ENCODE measurements at regions not wholly inside any gene's neighbourhood (a gene's known extent, or its start where the extent isn't known, plus 50 kb on each side); places are given as distances from the start of the nearest gene placed in this dataset.

DNA sequence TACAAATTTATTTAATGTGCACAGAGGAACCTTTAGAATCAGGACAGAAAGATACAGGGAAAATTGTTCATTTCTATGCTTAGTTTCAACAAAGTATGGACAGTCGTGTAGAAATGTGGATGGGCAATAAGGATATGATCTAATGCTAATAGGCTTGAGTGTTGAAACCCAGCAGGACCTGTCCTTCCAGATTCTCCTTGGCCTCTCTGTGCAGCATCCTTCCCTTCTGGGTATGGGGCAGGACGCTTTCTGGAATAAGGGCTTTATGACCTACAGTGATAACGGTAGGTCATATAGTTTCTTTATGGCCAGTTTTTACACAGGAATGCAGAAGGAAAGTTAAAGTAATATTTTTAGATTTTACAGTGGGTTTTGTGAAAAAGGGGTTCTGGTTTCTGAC lies 698.1 kb downstream of the SI start:
- no peaks in the 10 kb centered on the region for H3K4me1 Mint-ChIP-seq
- H3K27ac Mint-ChIP-seq (ENCODE audit: unreplicated experiment), result no peak overlapping the region
- H3K9me3 Mint-ChIP-seq, result no peaks in the 10 kb centered on the region
- no peak overlapping the region for H3K4me3 Mint-ChIP-seq
- DNase-seq (ENCODE audit: low read depth, low spot score), result no peak
- no peaks in the 10 kb centered on the region for H3K36me3 Mint-ChIP-seq (ENCODE audit: low read depth)
- TF ChIP-seq, protein P1, sequence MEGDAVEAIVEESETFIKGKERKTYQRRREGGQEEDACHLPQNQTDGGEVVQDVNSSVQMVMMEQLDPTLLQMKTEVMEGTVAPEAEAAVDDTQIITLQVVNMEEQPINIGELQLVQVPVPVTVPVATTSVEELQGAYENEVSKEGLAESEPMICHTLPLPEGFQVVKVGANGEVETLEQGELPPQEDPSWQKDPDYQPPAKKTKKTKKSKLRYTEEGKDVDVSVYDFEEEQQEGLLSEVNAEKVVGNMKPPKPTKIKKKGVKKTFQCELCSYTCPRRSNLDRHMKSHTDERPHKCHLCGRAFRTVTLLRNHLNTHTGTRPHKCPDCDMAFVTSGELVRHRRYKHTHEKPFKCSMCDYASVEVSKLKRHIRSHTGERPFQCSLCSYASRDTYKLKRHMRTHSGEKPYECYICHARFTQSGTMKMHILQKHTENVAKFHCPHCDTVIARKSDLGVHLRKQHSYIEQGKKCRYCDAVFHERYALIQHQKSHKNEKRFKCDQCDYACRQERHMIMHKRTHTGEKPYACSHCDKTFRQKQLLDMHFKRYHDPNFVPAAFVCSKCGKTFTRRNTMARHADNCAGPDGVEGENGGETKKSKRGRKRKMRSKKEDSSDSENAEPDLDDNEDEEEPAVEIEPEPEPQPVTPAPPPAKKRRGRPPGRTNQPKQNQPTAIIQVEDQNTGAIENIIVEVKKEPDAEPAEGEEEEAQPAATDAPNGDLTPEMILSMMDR (conservative IDR thresholded peaks at IDR 0.05), result no peak
- no peaks in the 10 kb centered on the region for H3K27me3 Mint-ChIP-seq (ENCODE audit: low read depth)

DNA sequence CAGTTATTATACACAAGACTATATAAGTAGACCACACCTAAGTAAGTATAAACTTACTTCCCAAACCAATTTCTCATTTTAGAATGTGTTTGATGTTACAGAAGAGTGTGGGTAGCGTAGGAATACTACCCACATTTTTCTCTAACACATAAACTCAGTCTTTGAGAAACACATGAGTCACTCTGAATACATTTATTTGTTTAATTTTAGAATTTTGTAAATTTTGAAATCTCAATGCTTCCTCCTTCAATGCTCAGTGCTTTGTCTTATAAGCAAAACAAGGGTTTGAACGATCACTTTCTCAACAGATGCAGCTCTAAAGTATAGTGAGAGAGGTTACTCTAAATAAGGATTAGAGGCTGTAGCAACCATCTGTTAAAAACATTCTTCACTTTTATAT lies 700.8 kb downstream of the SI start:
- Mint-ChIP-seq H3K9me3 (no peaks in the 10 kb centered on the region), H3K4me1 (no peaks in the 10 kb centered on the region), H3K27ac (ENCODE audit: unreplicated experiment) (no peak overlapping the region), H3K27me3 (ENCODE audit: low read depth) (no peaks in the 10 kb centered on the region), H3K36me3 (ENCODE audit: low read depth) (no peaks in the 10 kb centered on the region), H3K4me3 (no peak overlapping the region)
- DNase-seq (ENCODE audit: low read depth, low spot score), result no peak
- TF ChIP-seq, protein P1 (conservative IDR thresholded peaks at IDR 0.05), result no peak

DNA sequence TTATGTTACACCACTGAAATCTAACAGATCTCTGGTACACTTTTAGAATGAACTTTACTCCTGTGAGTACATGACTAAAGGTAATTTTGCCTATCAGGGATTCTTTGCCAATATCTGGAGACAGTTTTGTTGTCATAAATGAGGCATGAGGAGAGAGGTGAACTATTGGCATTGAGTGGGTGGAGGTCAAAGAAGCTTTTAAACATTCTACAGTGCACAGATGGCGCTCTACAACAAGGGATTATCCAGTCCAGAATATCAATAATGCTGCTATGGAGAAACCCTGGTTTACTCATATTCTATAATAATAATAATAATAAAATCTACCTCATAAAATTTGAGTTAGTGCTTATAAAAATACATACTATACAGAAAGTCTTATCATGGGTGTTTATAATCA lies 702.3 kb downstream of the SI start:
- H3K36me3 Mint-ChIP-seq (ENCODE audit: low read depth), result no peaks in the 10 kb centered on the region
- H3K27ac Mint-ChIP-seq (ENCODE audit: unreplicated experiment), result no peak overlapping the region
- H3K9me3 Mint-ChIP-seq, result no peaks in the 10 kb centered on the region
- H3K4me3 Mint-ChIP-seq, result no peak overlapping the region
- H3K27me3 Mint-ChIP-seq (ENCODE audit: low read depth), result no peaks in the 10 kb centered on the region
- no peak for DNase-seq (ENCODE audit: low read depth, low spot score)
- TF ChIP-seq, protein P1 (conservative IDR thresholded peaks at IDR 0.05), result no peak
- no peaks in the 10 kb centered on the region for H3K4me1 Mint-ChIP-seq

- no peaks in the 10 kb centered on the region for H3K9me3 Mint-ChIP-seq
- H3K27me3 Mint-ChIP-seq (ENCODE audit: low read depth), result no peaks in the 10 kb centered on the region
- TF ChIP-seq, protein P1 (conservative IDR thresholded peaks at IDR 0.05), result no peak
- H3K4me1 Mint-ChIP-seq, result no peaks in the 10 kb centered on the region
- H3K36me3 Mint-ChIP-seq (ENCODE audit: low read depth), result no peaks in the 10 kb centered on the region
- no peak for DNase-seq (ENCODE audit: low read depth, low spot score)
- H3K27ac Mint-ChIP-seq (ENCODE audit: unreplicated experiment), result no peak overlapping the region
- H3K4me3 Mint-ChIP-seq, result no peak overlapping the region
These were observed 702.8 kb downstream of the SI start for GRCh38 chr3:164375538-164375937.

- no peaks in the 10 kb centered on the region for H3K9me3 Mint-ChIP-seq
- no peak overlapping the region for H3K4me3 Mint-ChIP-seq
- no peaks in the 10 kb centered on the region for H3K27me3 Mint-ChIP-seq (ENCODE audit: low read depth)
- no peaks in the 10 kb centered on the region for H3K4me1 Mint-ChIP-seq
- no peak for DNase-seq (ENCODE audit: low read depth, low spot score)
- no peaks in the 10 kb centered on the region for H3K36me3 Mint-ChIP-seq (ENCODE audit: low read depth)
- TF ChIP-seq, protein P1 (conservative IDR thresholded peaks at IDR 0.05), result no peak
- H3K27ac Mint-ChIP-seq (ENCODE audit: unreplicated experiment), result no peak overlapping the region
These were observed 706.6 kb downstream of the SI start for GRCh38 chr3:164371681-164372080.

DNA sequence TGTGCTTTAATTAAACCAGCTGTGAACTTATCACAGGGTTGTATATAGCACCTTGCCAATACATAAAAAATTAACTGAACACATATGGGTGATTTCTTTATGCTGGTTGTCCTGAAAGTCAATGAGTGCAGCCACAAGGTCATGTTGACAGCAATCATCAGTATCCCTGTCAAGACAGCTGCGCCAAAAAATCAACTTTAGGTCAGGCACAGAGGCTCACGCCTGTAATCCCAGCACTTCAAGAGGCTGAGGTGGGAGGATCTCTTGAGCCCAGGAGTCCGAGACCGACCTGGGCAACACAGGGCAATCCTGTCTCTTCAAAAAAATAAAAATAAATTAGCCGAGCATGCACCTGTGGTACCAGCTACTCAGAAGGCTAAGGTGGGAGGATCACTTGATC lies 707.3 kb downstream of the SI start:
- no peaks in the 10 kb centered on the region for H3K36me3 Mint-ChIP-seq (ENCODE audit: low read depth)
- H3K4me3 Mint-ChIP-seq, result no peak overlapping the region
- H3K27me3 Mint-ChIP-seq (ENCODE audit: low read depth), result no peaks in the 10 kb centered on the region
- TF ChIP-seq, protein P1 (conservative IDR thresholded peaks at IDR 0.05), result no peak
- no peak for DNase-seq (ENCODE audit: low read depth, low spot score)
- H3K9me3 Mint-ChIP-seq, result no peaks in the 10 kb centered on the region
- H3K4me1 Mint-ChIP-seq, result no peaks in the 10 kb centered on the region
- no peak overlapping the region for H3K27ac Mint-ChIP-seq (ENCODE audit: unreplicated experiment)

Data from neural crest cell (in vitro differentiated cells).